ENCODE measurements at regions not wholly inside any gene's neighbourhood (a gene's known extent, or its start where the extent isn't known, plus 50 kb on each side); places are given as distances from the start of the nearest gene placed in this dataset.
A peak's percentile ranks its signal among the peaks of the same experiment; 100 is the strongest.
"Not testable (repeated sequence)": the region's sequence is repeated elsewhere in the genome, so short reads cannot be mapped to it uniquely, and the experiment has no call there.

DNA sequence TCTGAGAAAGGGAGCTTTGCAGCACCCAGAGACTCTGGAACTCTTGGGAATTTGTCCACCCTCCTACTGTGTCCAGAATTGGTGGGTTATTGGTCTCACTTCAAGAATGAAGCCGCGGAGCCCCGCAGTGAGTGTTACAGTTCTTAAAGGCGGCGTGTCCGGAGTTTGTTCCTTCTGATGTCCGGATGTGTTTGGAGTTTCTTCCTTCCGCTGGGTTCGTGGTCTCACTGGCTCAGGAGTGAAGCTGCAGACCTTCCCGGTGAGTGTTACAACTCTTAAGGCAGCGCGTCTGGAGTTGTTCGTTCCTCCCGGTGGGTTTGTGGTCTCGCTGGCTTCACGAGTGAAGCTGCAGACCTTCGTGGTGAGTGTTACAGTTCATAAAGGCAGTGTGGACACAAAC is 824.7 kb downstream of the LRRTM4 start:
- DNase-seq (ENCODE audit: low read depth in 2 of 2), result not testable (repeated sequence)

DNA sequence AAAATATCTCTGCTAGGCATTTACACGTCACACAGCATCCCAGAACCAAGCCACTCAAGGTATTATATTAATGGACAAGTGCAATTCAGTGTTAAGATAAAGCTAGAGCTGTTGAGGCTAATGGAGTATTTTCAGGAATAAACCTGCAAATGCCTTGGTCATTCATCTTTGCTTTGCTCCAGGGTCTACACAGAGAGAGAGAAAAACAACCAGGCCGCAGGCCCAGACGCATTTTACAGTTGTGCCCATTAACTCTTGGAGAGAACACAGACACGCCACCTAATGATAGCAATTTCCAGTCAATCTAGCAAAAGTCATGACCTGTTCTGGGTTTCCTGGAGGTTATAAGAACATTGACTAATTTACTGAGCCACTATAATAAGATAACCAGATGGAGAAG is 829.3 kb downstream of the LRRTM4 start:
- no peak for DNase-seq (ENCODE audit: low read depth in 2 of 2)

DNA sequence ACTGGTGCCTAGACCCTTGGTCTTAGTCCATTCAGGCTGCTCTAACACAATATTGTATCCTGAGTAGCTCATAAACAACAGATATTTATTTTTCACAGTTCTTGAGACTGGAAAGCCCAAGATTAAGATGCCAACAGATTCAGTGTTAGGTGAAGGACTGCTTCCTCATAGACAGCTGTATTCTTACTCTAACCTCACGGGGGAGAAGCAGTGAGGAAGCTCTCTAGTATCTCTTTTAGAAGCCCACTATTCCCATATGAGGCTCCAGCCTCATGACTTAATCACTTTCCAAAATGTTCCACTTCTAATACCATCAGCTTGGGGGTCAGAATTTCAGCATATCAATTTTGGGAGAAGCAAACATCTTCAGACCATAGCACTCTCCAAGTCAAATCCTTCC is 833.4 kb downstream of the LRRTM4 start:
- no peak for DNase-seq (ENCODE audit: low read depth in 2 of 2)

DNA sequence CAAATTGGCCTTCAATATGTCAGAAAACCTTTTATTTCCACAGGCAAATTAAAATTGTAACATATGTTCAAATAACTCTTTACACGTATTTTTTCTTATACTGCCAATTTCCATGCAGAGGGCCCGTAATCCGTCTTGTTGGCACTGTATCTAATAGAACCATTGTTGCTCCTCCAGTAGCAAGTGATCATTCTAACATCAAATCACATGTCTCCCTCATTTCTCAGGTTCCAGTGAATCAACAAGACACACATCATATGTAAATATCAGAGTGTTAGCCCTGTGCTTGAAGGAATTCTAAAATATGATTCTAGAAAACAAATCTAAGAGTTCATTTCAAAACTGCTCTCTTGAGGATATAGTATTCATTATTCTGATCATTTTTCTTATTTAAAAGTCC is 834.3 kb downstream of the LRRTM4 start:
- DNase-seq (ENCODE audit: low read depth in 2 of 2), result no peak

DNA sequence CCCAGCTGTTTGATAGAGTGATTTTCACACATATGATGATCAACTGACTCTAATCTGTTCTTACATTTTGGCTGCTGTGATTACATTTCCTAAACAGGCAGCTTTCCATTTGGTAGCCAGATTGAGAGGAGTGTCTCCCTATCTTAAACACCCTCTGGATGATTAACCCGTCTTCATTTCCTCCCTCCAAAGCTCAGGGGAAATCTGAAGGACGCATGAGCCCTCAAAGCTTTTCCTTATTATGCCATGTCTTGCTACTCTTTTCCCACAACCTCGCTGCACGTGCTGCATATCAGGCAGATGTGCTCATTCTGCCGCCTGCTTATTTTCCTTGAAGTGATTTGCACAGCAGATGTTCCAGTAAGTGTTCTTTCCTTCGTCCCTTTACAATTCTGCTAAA is 837.4 kb downstream of the LRRTM4 start:
- DNase-seq (ENCODE audit: low read depth in 2 of 2), result no peak

DNA sequence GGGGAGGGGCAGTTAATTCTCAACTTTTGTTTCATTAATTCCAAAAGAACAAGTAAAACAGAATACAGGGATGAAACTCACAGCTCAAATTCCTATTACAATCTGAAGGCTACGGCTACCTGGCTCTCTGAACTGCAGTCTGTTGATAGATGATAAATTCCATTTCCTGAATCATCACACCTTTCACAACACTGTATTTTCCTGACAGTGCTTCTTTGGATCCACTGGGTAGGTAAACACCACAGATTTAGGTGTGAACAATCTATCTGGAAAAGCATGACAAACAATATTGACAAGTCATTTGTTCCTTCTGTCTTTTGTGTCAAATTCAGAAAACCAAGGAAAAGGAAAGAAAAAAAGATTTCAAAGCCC is 843.2 kb downstream of the LRRTM4 start:
- no peak for DNase-seq (ENCODE audit: low read depth in 2 of 2)

DNA sequence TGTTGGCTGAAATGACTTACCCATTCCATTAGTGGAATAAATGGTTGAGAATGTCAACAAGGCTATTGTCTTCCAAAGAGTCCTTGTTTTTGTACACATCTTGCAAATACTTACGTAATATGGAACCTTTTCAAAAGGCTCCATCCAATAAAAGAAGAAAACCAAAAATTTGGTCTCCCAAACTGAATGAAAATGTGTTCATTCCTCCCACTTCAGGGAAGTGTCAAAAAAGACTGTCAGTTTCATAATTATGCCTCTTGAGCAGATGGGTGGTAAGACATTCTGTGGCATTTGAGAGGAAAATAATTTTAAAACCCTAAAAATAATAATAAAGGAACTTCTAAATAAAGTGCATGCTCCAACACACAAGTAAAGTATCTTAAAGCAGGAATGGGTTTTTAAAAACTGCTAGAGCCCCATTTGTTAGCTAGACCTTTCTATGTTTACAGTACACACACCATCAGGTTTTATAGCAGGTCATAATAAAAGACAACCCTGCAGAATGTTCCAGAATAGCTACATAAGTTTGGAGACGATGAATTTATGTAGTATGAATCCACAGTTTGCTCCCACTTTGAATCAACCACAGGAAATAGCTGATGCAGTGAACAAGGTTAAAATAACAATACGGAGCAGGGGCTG is 843.7 kb downstream of the LRRTM4 start:
- no peak for DNase-seq (ENCODE audit: low read depth in 2 of 2)

DNA sequence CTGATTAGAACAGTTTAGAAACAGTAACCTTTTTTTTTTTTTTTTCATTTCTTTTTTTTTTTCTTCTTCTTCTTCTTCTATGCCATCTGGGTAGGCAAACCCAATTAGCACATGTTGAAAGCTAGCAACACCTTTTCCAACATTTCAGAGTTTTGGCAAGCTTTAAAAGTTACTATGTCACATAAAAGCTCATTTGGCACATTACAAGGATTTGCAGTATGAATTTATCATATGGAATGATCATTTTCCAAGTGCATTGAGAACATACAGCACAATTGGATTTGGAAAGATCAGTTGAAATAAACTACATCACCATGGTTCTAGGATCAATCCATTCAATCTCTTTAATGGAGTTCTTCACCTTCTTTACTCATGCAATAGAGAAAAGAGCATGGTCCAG is 847.0 kb downstream of the LRRTM4 start:
- DNase-seq (ENCODE audit: low read depth in 2 of 2), result no peak

DNA sequence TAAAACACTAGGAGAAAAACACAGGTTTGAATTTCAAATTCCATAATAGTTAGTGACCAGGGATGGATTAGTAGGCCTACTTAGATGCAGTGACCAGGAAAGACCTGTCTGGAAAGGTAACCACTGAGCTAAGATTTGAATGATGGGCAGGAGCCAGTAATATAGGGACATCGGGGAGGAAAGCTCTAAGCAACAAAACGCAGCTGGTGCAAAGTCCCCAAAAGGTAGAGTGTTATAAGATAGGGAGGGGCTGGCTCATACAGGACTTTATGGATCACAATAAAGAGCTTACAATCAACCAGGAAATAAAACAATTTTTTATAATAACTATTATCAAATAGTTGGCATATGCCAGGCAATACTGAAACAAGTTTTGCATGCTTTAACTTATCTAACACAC is 849.4 kb downstream of the LRRTM4 start:
- DNase-seq (ENCODE audit: low read depth in 2 of 2), result no peak

DNA sequence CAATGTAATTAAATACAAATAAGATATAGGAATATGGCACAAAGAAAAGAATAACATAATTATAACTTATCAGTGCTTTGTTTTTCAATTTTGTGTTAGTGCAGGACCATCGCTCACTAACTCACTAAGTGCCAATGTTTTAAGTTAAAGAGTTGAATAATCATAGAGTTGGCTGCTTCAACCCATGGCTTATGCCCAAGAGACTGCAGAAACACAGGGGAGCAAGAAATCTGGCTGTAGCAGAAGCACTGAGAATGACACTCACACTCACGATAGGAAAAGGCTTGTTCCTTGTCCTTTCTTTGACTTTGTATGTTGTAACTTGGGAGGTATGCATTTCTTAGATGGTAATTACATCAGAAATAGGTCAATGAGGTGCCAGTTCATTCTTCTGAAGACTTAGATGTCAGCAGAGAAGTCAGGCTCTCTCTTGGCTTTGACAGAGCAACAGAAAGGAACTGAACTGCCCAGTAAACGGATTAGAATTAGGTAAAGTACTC is 852.2 kb downstream of the LRRTM4 start:
- DNase-seq (ENCODE audit: low read depth in 2 of 2), result no peak

DNA sequence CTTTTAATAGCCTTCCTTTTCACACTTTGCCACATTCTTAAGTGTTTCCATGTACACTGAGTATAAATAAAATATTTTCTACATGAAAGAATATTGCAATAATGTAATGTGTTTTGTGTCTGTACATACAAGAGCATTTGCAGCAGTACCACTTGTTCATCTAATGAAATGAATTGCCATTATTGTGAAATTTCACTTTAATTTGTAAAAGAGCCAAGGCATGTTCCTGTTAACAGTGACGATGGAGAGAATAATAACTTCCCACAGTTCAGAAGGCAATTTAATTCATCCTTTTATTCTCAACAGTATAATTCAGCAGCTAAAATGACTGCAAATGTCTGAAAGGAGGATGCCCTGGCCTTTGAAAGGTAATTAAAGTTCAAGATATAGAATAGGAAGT is 853.9 kb downstream of the LRRTM4 start:
- DNase-seq (ENCODE audit: low read depth in 2 of 2), result no peak

DNA sequence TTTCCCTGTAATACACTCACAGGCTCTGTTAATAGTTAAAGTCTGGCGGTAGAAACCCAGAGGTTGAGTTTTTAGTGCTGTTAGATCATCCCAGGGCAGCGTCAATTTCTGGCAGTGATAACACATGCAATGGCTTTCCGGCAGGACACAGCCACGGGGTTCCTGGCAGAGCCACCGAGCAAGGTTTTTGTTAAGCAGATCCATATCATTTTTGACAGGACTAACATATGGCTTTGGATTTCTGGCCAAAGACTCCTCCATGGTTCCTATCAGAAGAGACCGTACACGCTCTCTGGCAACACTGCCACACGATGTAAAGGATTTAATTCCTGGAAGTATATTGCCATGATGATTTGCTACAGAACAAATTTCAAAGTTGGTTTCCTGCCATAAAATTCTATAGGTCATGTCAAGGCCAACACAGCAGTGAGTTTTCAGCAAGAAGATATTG is 854.3 kb downstream of the LRRTM4 start:
- no peak for DNase-seq (ENCODE audit: low read depth in 2 of 2)

DNA sequence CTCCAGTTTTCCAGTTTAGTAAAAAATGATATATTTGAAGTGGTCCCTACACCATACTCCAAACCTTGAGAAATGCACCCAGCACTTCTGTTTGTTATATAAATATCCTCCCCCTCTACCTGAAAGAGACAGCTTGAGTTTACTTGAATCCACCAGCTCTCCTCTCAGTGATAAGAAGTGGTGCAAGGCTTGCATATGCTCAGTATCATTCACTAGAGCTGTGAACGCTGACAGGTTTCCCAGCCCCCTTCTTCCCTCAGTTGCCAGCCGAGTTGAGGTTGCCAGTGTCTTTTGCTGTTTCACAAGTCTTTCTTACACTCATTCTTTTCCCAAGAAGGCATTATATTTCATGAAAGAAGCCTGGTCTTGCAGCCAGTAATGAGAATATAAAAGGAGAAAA is 880.0 kb downstream of the LRRTM4 start:
- no peak for DNase-seq (ENCODE audit: low read depth in 2 of 2)

DNA sequence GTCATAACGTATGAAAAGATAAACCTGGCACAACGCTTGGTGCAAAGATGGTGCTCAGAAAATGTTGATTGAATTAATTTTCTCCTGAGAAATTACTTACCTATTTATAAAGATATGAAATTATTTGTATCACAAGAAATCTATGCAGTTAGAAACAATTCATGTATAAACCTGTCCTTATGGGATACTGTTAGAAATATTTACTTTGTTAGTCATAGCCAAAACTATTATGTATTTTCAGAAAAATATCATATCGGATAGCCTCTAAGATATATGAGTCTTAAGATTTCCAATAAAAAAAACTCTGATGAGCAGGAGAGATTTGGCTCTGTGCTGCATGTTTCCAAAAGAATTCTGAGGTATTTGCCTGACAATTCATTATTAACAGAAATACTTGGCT is 880.7 kb downstream of the LRRTM4 start:
- no peak for DNase-seq (ENCODE audit: low read depth in 2 of 2)

DNA sequence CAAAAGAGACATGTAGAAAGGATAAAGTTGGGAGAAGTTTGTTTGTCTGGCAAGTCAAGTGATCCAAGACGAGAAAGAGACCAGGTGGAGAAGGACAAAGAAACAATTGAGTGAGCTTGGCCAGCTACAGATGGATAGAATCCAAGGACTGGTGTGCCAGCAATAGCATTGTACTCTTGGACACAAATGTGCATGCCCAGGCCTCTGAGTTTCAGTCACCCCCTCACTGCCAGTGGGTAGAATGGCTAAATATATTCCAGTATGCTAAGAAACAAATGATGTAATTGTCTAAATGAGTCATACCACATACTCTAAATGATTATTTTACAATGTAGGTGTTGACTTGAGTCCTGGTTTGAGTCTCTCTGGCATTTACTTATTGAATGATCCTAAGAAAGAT is 881.3 kb downstream of the LRRTM4 start:
- no peak for DNase-seq (ENCODE audit: low read depth in 2 of 2)

DNA sequence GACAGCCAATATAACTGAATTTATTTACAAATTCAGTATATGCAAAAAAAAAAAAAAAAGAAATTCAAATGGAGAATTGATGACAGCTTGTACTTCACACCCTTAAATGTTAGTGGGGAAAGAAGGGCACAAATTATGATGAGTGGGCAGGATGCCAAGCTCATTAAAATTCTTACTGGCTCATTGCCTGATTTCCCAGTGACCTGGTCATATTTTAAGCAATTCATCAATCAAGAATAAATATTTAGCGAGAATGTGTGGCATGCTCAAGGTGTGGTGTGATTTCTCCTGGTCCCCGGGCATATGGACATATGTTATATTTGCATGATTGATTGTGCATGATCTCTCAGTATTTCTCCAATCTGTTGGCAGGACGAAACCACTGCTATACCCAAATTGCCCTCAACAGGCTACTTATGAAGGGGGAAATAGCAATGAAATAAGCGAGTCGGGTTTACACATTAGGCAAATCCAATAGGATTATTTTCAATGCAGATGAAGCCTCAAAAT is 883.0 kb downstream of the LRRTM4 start:
- no peak for DNase-seq (ENCODE audit: low read depth in 2 of 2)

DNA sequence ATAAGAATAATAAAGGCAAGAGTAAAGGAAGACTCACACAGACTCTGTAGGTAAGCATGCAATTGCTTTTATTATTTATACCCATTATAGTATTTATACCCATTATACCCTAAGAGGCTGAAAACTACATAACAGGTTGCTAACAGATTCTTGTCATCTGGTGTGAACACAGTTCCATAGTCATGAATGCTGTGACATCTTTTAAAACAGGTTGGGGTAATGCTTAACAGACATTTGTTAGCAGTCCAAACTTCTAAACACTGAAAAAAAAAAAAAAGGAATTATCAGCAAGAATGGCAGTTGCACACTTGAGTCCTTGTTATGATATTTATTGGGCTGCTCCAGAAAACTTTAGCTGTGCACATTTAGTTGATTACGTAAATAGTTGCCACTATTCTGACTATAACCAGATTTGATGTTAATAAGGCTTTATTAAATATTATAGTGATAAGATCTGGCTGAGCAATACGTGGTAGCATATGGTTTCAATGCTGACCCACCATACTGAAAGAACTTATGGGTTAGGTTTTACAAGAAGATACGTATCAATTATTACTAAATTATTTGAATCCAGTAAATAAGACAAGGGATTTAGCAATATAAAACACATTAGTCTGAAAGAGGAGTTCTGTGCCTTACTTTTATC is 888.8 kb downstream of the LRRTM4 start:
- no peak for DNase-seq (ENCODE audit: low read depth in 2 of 2)

DNA sequence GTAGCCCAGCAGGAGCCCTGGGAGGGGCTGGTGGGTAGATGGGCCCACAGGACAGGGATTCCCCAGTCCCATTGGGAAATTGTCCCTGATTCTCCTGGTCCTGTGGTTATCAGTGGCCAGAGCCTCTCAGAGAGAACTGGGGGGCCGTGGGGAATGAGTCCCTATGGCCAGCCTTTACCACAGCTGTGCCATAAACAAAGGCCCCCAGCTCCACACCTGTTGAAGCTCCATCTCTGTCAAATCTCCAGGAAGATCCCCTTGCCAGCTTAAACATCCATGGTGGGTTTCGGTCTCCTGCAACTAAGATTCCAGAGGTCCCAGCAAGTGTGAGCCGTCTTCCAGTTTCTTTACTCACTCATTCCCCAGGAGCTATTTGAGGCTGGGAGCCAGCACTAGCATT is 897.1 kb downstream of the LRRTM4 start:
- DNase-seq (ENCODE audit: low read depth in 2 of 2), result no peak

DNA sequence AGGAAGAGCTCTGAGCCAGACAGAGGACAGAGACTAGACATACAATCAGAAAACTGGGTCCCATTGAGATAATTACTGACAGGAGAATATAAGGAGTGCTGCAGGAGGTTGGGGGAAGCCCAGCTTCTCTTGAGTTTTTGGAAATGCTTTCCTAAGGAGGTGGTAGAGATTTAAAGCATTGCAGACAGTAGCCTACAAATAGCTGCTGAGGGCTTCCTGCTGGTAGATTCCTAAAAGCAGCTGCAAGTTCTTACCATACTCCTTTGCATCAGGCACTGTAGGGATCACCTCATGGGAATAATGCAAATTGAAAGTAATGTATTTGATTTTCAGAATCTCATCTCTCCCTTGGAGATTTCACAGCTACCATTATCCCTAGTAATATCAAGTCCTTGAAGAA is 902.6 kb upstream of the GCFC2 start:
- no peak for DNase-seq (ENCODE audit: low read depth in 2 of 2)

DNA sequence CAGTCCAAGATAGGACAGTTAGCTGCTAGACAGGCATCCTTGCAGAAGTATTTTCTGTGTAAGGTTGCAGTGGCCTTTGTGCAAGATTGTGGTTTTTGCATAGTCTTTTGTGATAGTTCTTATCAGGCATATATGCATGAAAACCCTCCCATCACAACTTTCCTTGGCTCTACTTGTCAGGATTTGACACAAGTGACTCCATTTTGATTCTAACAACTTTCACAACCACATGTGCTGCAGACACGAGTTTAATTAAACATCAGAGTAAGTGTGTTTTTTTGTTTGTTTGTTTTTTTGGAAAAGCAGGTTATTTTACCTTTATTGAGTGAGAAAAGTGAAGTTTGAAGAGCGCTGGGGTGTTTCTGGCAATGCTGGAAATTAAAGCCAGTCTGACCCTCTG is 902.0 kb upstream of the GCFC2 start:
- no peak for DNase-seq (ENCODE audit: low read depth in 2 of 2)

DNA sequence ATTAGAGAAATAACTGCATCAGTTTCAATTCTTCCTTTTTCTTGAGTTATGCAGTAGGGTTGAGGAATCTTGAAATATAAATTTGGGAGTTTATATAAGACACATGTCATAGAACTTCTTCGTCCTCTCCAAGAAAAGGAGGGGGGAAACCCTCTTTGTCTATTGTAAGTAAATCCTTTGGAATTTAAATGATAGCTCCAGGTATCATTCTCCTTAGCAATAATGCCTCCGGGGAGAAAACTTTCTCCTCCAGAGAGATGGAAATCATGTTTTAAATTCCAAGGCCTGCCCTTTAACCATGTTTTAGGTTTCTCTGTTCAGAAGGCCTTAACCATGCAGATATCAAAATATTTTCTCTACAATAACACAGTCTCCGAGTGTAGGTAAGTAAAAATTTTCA is 899.7 kb upstream of the GCFC2 start:
- no peak for DNase-seq (ENCODE audit: low read depth in 2 of 2)

DNA sequence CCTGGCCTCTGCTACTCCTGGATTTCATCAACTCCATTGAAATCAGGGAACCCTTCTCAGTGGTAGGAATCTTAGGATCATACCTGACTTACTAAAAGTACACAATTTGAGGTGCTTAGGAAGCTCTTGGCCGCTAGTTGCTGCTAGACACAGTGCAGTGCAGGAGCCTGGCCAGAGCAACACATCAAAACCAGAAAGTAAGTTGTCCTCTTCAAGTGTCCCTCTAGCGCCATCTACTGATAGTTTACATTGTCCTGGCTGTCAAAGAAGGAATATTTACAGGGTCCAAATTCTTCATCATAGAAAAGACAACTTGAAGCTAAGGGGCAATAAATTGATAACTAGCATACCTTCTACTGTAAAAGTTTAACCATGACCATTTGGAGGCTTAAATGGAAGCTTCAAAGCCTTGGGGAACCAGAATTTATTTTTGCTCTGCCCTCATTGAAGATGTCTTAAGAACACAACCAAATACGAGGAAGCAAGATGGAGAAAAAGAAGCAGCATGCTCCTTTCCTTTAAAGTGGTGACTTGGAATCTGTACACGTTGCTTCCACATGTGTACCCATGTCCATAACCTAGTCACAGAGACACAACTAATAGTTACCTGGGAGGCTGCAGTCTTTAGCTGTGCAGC is 889.1 kb upstream of the GCFC2 start:
- peak; percentile 21 to 24 for DNase-seq (ENCODE audit: low read depth in 2 of 2)

DNA sequence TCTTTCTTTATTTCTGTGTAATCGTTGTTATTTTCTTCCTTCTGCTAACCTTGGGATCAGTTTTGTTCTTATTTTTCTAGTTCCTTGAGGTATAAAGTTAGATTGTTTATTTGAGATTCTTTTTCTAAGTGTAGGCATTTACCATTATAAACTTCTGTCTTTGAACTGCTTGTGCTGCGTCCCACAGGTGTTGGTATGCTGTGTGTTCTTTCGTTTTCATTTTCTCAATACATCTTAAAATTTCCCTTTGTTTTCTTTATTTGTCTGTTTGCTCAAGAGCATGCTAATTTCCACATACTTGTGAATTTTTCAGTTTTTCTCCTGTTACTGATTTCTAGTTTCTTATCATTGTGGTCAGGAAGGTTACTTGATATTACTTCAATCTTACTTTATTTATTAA is 873.8 kb upstream of the GCFC2 start:
- no peak for DNase-seq (ENCODE audit: low read depth in 2 of 2)
